ENCODE measurements at regions not wholly inside any gene's neighbourhood (a gene's known extent, or its start where the extent isn't known, plus 50 kb on each side); places are given as distances from the start of the nearest gene placed in this dataset.
A peak's percentile ranks its signal among the peaks of the same experiment; 100 is the strongest.

- no peak for FAIRE-seq
- no peak for TF ChIP-seq CTCF (IDR thresholded peaks at IDR 0.05; ENCODE audit: borderline replicate concordance, extremely low read depth, insufficient read depth)
- H3K27me3 ChIP-seq (ENCODE audit: control insufficient read depth, insufficient read depth, low read length) = no peaks in the 10 kb centered on the region
- H3K9me3 ChIP-seq (ENCODE audit: control insufficient read depth in 2 of 3, insufficient read depth in 1 of 3, low read length in 3 of 3) = no peaks in the 10 kb centered on the region
- no peak overlapping the region for H3K4me3 ChIP-seq (ENCODE audit: low read length in 3 of 3)
- H3K4me1 ChIP-seq (ENCODE audit: control insufficient read depth in 2 of 3, insufficient read depth in 2 of 3, low read depth in 1 of 3, low read length in 3 of 3) = peaks cover 0 to 4% (median 0%) of the 10 kb centered on the region in 3 donors
- no peaks in the 10 kb centered on the region for H3K36me3 ChIP-seq (ENCODE audit: control insufficient read depth in 2 of 3, insufficient read depth in 3 of 3, low read length in 3 of 3)
- H3K27ac ChIP-seq (ENCODE audit: low read depth in 2 of 2, low read length in 2 of 2) = no peak overlapping the region
- no peak overlapping the region for H3K9ac ChIP-seq (ENCODE audit: low read length in 3 of 3)
- intact Hi-C loops (cut with DNase I) = no loop called here
- no peak for DNase-seq
Measured at GRCh38 chr18:76252139-76252538, 242.9 kb downstream of the ZNF516 start.

- intact Hi-C loops (cut with DNase I) = no loop called here
- Histone ChIP-seq H3K36me3 (ENCODE audit: control insufficient read depth in 2 of 3, insufficient read depth in 3 of 3, low read length in 3 of 3) (no peaks in the 10 kb centered on the region), H3K9me3 (ENCODE audit: control insufficient read depth in 2 of 3, insufficient read depth in 1 of 3, low read length in 3 of 3) (no peaks in the 10 kb centered on the region), H3K27ac (ENCODE audit: low read depth in 2 of 2, low read length in 2 of 2) (no peak overlapping the region), H3K9ac (ENCODE audit: low read length in 3 of 3) (no peak overlapping the region), H3K4me3 (ENCODE audit: low read length in 3 of 3) (no peak overlapping the region), H3K4me1 (ENCODE audit: control insufficient read depth in 2 of 3, insufficient read depth in 2 of 3, low read depth in 1 of 3, low read length in 3 of 3) (peaks cover 0 to 1% (median 0%) of the 10 kb centered on the region in 3 donors), H3K27me3 (ENCODE audit: control insufficient read depth, insufficient read depth, low read length) (no peaks in the 10 kb centered on the region)
- FAIRE-seq (no peak), DNase-seq (no peak)
- TF ChIP-seq CTCF (IDR thresholded peaks at IDR 0.05; ENCODE audit: borderline replicate concordance, extremely low read depth, insufficient read depth) = no peak
Measured at GRCh38 chr18:76251691-76252090, 243.4 kb downstream of the ZNF516 start.

GRCh38 chr18:76246590-76246989 lies 248.5 kb downstream of the ZNF516 start:
- DNase-seq (no peak), FAIRE-seq (no peak)
- no peaks in the 10 kb centered on the region for H3K36me3 ChIP-seq (ENCODE audit: control insufficient read depth in 2 of 3, insufficient read depth in 3 of 3, low read length in 3 of 3)
- intact Hi-C loops (cut with DNase I) = no loop called here
- no peak overlapping the region for H3K27ac ChIP-seq (ENCODE audit: low read depth in 2 of 2, low read length in 2 of 2)
- no peak overlapping the region for H3K9ac ChIP-seq (ENCODE audit: low read length in 3 of 3)
- no peaks in the 10 kb centered on the region for H3K4me1 ChIP-seq (ENCODE audit: control insufficient read depth in 2 of 3, insufficient read depth in 2 of 3, low read depth in 1 of 3, low read length in 3 of 3)
- no peak for TF ChIP-seq CTCF (IDR thresholded peaks at IDR 0.05; ENCODE audit: borderline replicate concordance, extremely low read depth, insufficient read depth)
- H3K4me3 ChIP-seq (ENCODE audit: low read length in 3 of 3) = no peak overlapping the region
- no peaks in the 10 kb centered on the region for H3K9me3 ChIP-seq (ENCODE audit: control insufficient read depth in 2 of 3, insufficient read depth in 1 of 3, low read length in 3 of 3)
- H3K27me3 ChIP-seq (ENCODE audit: control insufficient read depth, insufficient read depth, low read length) = no peaks in the 10 kb centered on the region

GRCh38 chr18:76234676-76235060 lies 260.4 kb downstream of the ZNF516 start:
- FAIRE-seq (no peak), DNase-seq (peak in 1 of 5 donors; percentile 37)
- intact Hi-C loops (cut with DNase I) = no loop called here
- H3K4me3 ChIP-seq (ENCODE audit: low read length in 3 of 3) = no peak overlapping the region
- H3K9ac ChIP-seq (ENCODE audit: low read length in 3 of 3) = no peak overlapping the region
- no peaks in the 10 kb centered on the region for H3K36me3 ChIP-seq (ENCODE audit: control insufficient read depth in 2 of 3, insufficient read depth in 3 of 3, low read length in 3 of 3)
- no peak overlapping the region for H3K27ac ChIP-seq (ENCODE audit: low read depth in 2 of 2, low read length in 2 of 2)
- no peaks in the 10 kb centered on the region for H3K27me3 ChIP-seq (ENCODE audit: control insufficient read depth, insufficient read depth, low read length)
- H3K4me1 ChIP-seq (ENCODE audit: control insufficient read depth in 2 of 3, insufficient read depth in 2 of 3, low read depth in 1 of 3, low read length in 3 of 3) = no peaks in the 10 kb centered on the region
- H3K9me3 ChIP-seq (ENCODE audit: control insufficient read depth in 2 of 3, insufficient read depth in 1 of 3, low read length in 3 of 3) = peaks cover 0 to 4% (median 3%) of the 10 kb centered on the region in 3 donors
- no peak for TF ChIP-seq CTCF (IDR thresholded peaks at IDR 0.05; ENCODE audit: borderline replicate concordance, extremely low read depth, insufficient read depth)

Measured in kidney (tissue), 13 donors.